ENCODE measurements at regions not wholly inside any gene's neighbourhood (a gene's known extent, or its start where the extent isn't known, plus 50 kb on each side); places are given as distances from the start of the nearest gene placed in this dataset.

DNA sequence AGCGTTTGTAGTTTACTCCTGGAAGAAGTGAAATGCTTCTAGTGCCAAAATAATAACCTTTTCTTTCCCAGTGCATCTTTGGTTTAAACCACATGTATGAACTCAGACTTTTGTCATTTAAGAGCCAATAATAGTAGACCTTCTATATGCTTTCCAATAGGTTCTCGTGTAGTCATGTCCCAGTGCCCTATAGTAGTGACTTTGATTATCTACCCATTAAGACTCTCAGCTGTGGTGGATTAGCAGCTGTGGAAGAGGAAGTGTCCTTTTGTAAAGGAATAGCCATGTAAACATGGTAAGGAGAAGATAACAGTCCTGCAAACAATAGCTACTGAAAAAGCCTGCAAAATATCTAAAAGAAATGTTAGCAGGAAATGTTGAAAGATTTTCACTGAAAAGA is 765.3 kb downstream of the MTRR start:
- DNase-seq (ENCODE audit: low read depth in 2 of 2), result no peak

DNA sequence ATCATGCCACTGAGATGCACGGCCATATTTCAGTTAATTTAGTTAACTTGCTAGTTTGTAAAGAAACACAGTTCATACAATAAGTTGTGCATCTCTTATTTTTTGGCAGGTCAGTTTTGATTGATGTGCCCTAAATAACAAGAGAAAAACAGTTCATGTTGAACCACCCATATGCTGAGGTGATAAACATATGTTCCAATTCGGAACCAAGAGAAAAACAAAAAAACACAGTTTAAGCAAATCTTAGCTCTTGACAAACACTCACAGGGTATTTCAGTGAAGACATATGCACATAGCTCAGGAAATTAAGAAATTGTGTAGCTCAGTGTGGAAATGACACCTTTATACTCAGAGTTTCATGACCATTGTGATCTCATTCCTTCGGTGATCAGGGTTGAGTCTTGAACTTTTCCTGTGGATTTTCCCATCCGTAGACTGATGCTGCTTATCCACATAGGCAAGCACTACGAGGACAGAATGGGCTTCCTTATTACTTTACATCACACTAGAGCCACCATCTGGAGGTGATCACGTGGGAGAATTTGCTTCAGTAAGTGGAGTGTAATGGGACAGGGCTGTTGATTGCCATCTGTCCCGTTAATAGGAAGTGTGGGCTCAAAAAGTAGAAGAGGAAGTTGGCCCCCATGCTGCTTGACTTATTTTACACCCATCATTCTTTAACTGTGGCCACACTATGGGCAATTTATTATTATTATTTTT is 773.0 kb downstream of the MTRR start:
- no peak for DNase-seq (ENCODE audit: low read depth in 2 of 2)

DNA sequence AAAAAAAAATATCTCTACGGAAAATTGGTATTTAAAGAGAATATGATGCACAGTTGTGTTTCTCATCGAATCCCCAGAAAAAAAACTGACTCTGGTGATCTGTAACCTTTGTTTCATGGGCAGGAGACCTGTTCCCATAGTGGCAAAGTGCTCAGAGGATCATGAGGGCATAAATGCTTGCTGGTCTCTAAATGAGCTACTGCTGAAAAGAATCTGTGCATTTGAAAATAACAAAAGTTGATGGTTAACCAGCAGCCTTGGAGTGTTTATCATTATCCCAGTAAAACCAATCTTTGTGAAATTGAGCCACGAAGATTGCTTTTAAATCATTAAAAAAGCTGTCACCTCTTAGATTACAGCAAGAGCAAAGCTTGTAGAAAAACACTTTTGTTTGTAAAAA is 775.4 kb downstream of the MTRR start:
- no peak for DNase-seq (ENCODE audit: low read depth in 2 of 2)

DNA sequence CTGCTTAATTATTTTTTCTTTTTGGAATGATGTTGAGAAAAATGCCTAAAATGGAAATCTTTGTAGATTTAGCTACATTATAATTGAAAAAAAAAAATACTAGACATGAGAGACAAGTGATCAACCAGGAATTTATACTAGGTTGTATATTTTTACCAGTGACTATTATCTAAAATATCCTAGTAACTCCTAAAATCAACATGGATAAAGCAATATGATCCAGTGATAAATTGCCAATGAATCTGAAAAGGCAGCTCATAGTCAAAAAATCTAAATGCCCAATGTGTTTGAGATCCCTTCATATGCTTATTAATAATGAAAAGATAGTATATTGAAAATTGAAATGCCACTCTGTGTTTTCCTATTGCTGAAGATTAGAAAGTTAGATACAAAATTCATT is 778.2 kb downstream of the MTRR start:
- no peak for DNase-seq (ENCODE audit: low read depth in 2 of 2)

DNA sequence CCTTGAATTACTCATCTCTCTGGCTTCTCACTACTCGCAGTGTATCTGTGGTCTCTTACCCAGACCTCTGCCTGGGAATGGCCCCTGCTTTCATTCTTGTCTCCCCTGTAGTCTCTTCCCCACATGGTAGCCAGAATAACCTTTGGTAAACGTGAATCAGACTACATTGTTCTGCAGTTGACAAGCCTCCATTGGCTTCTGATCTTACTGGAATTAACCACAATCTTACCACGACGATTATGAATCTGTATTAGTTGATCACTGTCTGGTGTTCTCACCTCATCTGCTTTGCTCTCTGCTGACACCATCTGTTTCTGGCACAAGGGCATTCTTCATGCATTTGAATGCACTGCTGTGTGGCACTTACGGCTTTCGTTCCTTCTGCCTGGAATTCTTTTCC is 781.2 kb downstream of the MTRR start:
- DNase-seq (ENCODE audit: low read depth in 2 of 2), result no peak

DNA sequence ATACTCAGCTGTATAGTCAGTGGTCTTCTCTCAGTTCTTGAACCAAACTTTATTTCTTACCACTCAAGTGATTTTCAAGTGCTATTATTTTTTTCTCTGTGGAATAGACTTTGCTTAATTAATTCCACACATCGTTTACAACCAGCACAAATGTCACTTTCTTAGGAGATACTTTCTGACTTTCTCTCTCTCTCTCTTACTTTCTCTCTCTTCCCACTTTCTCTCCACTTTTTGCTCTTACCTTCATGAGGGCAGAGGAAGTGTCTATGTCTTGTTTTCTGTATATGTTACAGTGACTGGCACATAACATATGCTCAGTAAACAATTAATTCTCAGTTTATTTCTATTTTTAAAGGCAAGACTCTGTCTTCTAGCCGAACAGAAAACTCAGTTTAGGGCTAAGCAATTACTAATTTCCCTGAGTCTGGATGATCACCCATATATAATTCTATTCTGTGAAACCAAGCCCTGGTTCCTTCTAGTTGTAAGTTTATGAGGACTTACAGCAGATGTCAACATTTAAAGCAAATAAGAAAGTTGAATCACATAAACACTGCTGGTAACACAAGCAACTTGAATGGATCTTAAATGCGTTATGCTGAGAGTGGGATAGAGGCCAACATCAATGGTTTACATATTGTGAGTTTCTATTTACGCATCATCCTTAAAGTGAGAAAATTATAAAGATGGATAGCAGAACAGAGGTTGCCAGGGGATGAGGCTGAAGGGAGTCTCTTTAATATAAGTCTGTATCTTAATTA is 791.4 kb downstream of the MTRR start:
- DNase-seq (ENCODE audit: low read depth in 2 of 2), result no peak

DNA sequence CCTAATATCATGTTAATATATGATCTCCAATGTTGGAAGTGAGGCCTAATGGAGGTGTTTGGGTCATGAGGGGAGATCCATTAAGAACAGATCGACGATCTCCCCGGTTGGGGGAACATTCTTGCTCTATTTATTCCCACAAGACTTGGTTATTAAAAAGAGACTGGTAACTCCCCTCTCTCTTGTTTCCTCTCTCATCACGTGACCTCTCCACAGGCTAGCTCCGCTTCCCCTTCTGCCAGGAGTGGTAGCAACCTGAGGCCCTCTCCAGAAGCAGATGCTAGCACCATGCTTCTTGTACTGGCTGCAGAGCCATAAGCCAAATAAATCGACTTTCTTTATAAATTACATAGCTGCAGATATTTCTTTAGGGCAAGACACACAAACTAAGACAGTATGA is 794.4 kb downstream of the MTRR start:
- DNase-seq (ENCODE audit: low read depth in 2 of 2), result no peak

DNA sequence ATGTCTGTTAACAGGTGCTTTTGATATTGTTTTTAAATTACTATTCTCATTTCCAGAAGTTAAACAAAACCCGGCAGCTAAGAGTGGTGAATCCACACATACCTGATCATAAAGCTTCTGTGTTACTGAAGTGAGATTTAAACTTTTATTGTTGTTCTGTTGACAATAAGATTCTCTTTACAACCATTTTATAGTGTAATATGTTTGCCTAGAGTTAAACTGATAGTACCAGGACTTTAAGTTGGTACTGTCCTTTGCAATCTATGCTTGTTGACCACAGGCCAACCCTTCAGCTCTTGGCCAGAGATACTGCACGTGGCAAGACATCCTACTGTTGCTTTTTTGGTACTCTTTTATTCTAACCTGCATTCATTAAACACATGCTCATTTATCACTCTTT is 806.2 kb downstream of the MTRR start:
- DNase-seq (ENCODE audit: low read depth in 2 of 2), result no peak

DNA sequence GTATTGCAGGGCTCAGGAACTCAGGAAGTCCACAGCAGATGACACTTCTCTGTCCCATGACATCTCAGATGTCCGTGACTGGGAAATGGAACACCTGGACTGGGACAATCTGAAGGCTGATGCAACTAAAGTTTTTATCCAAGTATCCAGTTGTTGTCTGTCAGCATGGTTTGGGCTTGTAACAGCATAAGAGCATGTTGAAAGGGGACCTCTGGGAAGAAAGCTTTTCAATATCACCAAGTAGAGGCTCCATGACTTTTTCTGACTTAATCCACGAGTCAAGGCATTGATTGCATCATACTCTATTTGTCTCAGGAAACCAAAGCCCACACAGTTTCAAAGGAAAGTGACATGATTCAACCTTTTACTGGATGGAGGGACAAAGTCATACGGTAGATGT is 807.7 kb downstream of the MTRR start:
- no peak for DNase-seq (ENCODE audit: low read depth in 2 of 2)

DNA sequence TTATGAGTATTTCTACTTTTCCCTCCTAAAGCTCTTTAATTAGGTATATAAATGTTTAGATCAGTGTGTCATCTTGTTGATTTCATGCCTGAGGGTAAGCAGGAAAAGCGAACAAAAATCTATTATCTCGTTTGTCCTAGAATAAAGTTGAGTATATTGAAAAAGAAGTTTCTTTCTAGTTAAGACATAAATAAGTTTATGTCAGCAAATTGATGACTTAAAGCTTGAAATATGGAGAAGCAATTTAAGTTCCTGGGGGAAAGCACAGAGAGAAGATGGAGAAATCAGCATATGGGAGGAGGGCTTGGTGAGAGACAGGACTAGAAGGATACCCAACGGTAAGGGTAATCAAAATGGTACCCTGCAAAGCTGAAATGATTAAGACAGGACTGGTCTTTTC is 813.4 kb downstream of the MTRR start:
- DNase-seq (ENCODE audit: low read depth in 2 of 2), result no peak

DNA sequence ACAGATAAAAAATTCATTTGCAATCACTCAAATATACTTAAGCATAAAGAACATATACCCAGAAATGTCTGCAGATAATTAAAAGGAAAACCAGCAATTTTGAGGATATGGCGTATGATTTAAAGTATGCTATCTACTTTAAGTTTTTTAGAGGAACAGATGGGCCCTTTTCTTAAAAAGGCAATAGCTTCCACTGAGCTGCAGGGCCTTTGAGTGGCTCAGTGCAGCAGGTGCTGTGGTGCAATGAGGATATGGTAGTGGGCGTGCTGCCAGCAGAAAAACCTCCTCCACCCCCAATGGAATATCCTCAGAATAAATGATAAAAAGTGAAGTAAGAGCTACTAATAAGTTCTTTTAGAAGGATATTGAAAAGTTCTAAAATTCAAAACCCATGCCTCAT is 814.5 kb downstream of the MTRR start:
- no peak for DNase-seq (ENCODE audit: low read depth in 2 of 2)

DNA sequence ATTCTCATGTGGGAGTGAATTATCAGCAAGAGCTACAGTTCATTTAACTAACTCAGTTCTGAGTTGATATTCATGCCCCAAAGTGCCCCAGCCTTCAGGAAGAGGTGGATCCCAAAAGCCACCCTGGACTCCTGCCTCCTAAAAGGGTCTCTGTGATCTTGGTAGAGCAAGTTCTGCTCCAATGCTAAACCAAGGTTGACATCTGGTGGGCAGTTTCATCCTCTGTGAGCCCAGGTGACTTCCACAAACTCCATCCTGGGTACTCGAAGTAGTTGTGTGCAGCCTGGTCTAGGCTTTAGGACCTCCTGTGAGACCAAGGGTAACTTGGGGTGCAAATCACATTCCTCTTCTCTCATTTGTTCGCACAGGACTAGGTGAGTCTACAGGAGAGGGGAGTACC is 816.8 kb downstream of the MTRR start:
- no peak for DNase-seq (ENCODE audit: low read depth in 2 of 2)

DNA sequence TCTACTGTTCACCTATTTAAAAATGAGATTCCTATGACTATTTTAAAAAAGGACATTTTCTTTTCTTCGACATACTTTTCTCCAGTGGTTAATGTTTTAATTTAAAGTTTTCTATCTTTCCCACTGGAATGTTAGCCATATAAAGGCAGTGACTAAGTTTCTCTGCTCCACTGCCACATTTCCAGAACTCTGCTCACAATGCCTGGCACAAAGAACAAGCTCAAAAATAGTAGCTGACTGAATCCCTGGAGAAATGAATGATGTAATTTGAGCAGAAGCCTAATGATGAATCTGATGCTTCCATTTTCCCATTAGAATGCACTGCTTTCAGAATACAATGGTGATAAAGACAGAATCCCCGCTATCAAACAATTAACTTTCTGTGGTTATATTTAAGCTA is 817.8 kb downstream of the MTRR start:
- DNase-seq (ENCODE audit: low read depth in 2 of 2), result no peak

DNA sequence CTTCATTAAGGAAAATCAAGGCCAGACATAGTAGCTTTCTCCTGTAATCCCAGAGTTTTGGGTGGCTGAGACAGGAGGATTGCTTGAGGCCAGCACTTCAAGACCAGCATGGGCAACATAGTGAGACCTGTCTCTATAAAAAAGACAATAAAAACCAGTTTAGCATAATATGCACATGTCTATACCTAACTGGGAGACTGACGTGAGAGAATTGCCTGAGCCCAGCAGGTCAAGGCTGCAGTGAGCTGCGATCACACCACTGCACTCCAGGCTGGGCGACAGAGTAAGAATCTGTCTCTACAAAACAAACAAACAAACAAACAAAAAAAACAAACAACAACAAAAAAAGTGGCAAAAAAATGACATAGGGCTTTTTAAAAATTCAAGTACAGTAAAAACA is 820.8 kb downstream of the MTRR start:
- DNase-seq (ENCODE audit: low read depth in 2 of 2), result no peak

DNA sequence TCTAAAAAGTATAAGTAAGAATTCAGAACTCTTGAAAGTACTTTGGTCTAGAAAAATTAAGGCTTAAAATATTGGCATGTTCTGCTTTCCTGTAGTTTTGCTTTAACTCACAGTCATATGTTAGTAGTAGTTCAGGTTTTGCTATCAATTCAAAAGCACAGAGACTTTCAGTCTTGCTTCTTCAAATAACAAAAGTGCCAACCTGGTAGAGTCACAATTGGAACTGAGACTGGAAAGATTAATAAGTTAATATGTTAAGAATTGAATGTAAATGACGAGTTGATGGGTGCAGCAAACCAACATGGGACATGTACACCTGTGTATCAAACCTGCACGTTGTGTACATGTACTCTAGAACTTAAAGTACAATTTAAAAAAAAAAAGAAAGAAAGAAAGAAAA is 822.3 kb downstream of the MTRR start:
- no peak for DNase-seq (ENCODE audit: low read depth in 2 of 2)

DNA sequence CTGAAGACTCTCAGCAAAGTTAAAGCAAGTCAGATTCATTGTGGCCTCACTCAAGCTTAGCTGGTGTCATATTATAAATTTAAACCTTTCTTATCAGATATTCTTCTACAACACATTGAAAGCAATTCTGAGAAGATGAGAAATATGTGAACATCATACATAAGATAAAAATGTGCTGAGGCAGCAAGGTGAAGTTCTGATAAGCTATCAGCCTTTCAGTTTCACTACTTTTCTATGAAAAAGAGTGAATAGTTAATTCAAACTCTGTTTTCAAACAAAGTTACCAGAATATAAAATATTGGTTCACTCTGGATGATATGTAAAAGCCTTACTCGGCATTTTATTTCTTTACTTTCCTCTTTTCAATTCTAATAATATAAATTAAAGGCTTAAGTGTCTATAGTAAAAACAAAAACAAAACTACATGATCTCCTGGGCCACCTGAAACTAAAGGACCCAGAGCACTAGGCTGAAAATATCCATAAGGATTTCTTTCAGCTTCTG is 824.4 kb downstream of the MTRR start:
- DNase-seq (ENCODE audit: low read depth in 2 of 2), result no peak

DNA sequence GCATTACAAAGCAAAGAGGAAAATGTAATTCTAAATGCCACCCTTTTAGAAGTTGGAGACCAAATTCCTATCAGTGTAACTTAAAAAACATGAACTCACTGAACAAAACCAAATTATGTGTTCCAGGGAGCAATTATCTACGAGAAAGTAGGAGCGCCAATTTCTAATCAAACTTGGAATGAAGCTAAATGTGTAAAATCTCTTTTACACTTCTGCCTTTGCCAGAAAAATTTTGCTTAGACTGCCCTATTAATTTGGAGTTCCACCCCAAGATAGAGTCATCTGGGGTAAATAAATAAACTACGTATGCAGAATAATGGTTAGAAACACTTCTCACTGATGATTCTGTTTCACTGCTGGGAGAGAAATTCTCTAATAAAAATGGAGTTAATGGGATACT is 825.6 kb downstream of the MTRR start:
- no peak for DNase-seq (ENCODE audit: low read depth in 2 of 2)

DNA sequence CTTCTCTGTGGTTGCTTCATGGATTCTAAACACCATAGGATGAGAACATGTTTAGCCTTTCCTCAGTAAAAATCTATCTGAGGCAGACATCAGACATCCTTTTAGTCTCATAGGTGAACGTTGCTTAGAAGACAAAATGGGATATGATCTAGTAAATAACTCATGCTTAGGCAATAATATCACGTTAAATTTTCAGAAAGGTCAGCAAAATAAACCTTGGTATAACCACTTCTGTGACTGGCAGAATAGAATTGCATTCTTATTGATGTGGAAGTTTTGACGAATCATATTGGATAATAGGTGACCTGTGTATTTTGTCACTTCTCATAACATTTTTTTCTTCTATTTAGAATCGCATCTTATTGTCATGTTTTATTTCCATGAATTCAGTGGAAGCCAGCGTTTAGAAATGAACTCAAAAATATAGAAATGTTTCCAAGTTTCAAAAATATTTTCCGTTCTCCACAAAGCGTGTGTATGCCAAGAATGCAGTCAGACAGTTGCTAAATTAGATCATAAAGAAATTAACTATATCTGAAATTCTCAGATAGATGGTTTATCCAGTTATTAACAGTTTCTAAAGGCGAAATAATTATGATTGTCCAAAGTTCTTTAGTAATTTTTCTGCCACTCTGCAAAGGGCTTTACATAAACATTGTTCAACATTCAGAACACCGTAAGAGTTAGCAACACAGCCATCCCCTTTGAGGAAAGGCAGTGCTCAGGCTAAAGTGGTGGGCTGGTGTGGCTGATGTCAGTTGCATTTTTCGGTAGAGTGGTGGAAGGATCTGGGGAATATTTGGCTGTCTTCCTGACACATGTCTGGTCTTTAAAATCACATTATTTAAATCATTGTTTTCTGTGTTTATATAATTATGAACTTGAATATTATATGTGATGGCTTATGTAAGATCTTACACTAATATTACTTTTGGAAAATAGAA is 827.2 kb downstream of the MTRR start:
- DNase-seq (ENCODE audit: low read depth in 2 of 2), result no peak

DNA sequence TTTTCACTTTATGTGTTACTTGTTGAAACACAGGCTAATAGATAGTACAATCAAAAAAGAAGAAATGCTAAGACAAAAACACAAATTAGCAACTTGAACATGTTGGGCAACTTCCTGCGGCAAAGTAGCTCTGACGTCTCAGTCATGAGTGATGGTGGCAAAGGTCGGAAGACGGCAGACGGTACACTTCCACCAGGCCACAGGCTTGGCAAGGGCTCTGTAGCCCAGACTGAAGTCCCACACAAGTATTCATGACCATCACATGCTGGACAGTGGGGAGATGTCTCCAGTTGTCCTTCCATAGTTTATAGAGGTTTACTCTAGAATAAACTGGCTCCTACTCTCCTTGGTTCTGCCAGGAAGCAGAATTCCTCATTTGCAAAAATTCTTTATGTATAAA is 831.3 kb downstream of the MTRR start:
- no peak for DNase-seq (ENCODE audit: low read depth in 2 of 2)

DNA sequence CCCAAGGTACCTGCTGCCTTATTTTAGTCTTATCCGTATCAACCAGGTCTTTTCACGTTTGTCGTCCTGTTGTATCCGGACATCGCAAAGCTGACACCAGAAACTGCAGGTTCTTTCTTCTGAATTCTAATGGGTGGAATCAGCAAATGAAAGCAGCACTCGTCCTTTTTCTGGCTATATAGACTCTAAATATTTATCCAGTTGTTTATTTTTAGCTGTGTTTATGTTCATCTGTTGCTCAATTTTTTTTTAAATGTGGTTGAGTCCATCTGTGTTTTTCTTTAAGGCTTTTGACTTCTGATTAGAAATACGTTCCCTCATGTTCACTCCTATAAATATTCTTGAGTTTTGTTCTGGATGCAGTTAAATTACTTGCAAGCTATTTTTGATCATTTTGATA is 831.7 kb downstream of the MTRR start:
- DNase-seq (ENCODE audit: low read depth in 2 of 2), result no peak

DNA sequence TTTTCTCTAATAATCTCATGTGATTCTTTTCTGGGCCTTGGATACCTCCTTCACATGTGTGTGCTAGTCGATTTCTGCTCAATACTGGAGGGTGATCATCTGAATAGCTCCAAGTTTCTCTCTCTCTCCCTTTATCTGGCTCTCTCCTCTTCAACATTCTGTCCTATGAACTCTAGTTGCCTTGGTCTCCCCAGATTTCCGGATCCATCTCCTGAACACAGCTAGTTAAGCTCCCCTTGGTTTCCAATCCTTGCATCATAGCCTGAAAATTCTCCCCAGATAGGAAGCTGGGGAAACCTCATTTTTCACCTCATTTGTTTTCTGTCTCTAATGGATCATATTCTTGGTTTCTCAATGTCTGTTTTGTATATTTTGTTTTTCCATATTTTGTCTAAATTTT is 832.3 kb downstream of the MTRR start:
- no peak for DNase-seq (ENCODE audit: low read depth in 2 of 2)

DNA sequence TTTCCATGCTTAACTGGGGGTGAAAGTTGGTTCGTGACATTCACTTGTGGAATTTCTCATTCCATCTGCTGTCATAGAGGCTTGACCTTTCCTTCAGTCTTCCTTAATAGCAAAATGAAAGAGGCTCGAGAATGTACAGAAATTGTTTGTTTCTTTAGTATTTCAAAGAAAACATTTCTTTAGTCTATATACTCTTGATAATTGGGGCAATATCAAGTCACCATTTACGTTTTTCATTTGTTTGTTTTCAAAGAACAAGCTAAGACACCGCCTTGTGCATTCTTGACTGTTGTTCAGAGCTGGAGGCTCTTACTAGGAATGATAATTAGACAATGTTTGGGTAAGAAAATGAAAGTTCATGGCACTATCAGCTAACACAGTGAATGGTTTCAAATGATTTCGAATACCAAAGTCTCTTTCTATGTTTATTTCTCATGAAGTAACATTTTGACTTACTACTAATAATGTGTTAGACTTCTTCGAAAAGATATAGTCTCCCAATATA is 835.4 kb downstream of the SEMA5A start:
- DNase-seq (ENCODE audit: low read depth in 2 of 2), result no peak

Data from activated CD4-positive, alpha-beta T cell treated with anti-CD3 and anti-CD28 coated beads for 24 hours (primary cell).